HG02571 (cell line): ENCODE measurements at regions not wholly inside any gene's neighbourhood (a gene's known extent, or its start where the extent isn't known, plus 50 kb on each side); places are given as distances from the start of the nearest gene placed in this dataset.

Source experiments
- ATAC-seq: cut with Tn5 transposase; IDR thresholded peaks from one replicate; pipeline ENCODE4 v1.9.1; 2021; ENCODE audit warnings: mild to moderate bottlenecking, moderate library complexity; ENCODE audit not compliant: unreplicated experiment

DNA sequence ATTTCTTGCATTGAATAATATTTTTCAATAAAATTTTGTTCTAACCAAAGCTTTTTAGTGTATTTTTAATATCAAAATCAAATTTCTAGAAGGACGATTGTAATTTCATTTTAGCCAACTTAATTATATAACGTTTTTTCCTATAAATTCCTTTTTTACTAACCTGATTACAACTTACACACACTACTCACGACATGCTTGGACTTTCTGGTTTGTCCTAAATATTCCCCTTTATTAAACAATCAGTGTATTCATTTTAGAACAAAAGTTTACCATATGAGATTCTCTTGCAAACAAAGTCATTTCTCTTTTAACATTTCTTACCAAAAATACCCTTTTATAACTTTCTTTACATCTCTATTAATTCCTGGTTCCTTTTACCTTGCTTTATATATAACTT, 173.7 kb downstream of the PWWP3B start:
- no peak for ATAC-seq

DNA sequence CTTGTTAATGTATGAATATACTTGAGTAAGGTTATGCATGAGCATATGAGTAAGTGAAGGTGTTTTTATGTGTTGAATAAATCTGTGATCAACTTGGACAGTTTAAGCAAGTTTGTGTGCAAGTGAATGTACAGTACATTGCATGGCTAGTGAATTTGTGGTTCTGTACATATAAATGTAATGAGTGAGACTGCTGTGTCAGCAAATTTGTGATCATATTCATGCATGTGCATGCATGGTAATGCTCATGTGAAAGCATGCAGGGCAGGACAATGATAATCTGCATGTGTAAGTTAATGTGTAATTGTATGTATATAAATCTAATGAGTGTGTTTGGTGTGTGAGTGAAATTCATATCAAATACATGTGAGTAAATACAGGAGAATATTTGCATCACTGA, 188.5 kb downstream of the PWWP3B start:
- ATAC-seq = no peak

GRCh38 chrX:106363214-106363613, 195.1 kb downstream of the PWWP3B start:
- no peak for ATAC-seq

DNA sequence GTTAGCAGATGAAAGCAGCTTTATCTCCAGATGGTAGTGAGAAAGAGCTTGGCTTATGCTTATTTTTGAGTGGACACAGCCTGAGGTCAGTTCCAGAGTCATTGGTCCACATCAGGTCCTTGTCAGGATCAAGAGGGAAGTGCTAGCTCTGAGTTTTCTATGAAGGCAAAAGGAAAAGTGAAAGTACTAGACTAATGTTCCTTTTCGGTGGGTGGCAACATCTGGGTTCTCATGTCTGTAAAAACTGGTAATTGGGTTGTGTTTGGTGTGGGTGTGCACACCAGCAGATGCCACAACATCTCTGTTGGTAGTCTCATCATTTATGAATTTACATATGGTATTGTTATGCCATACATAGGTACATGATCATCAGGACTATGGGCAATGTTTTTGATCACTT, 210.5 kb downstream of the PWWP3B start:
- no peak for ATAC-seq

DNA sequence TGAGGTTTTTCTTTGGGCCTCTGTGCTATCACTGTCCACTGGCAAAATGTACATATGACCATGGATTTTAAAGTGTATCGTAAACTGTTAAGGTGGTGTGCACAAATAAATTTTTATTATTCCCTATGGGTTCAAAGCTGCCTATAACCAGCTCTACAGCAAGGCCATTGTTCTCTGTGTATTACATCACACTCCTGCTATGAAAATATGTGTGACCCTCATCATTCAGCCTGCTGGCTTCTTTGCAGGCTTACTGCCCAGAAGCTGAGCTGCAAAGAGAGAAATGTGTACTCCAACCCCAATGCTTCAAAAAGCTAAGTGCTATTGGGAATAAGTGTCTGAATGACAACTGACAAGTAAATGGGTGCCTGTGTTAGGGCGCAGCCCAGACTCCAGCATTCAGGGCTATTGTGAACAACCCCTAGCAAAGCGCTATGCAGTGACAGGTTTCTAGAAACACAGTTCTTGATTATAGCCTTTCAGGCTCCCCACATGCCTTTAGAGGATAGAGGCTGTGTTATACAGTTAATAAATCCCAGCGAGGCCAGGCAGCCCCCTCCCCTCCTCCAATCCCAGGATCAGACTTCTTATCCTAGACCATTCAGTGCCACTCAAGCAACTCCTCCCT, 220.4 kb upstream of the RADX start:
- ATAC-seq = no peak

DNA sequence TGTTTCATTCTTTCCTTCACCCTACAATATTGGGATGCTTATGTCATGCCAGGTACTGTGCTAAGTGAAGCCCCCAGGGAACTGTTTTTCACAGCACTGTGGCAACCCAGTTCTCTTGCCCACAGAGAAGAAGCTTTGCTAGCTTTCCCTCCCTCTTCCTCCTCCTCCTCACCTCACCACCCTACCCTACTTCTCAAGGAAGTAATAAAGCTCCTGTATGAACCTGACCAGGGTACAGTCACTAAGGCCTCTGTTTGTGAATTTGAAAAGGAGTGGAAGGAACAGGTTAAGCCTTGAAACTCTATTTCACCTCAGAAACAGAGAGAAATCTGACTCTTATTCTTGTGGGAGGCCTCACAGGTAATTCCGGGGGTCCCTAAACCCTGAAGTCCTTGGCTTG, 219.4 kb upstream of the RADX start:
- no peak for ATAC-seq

DNA sequence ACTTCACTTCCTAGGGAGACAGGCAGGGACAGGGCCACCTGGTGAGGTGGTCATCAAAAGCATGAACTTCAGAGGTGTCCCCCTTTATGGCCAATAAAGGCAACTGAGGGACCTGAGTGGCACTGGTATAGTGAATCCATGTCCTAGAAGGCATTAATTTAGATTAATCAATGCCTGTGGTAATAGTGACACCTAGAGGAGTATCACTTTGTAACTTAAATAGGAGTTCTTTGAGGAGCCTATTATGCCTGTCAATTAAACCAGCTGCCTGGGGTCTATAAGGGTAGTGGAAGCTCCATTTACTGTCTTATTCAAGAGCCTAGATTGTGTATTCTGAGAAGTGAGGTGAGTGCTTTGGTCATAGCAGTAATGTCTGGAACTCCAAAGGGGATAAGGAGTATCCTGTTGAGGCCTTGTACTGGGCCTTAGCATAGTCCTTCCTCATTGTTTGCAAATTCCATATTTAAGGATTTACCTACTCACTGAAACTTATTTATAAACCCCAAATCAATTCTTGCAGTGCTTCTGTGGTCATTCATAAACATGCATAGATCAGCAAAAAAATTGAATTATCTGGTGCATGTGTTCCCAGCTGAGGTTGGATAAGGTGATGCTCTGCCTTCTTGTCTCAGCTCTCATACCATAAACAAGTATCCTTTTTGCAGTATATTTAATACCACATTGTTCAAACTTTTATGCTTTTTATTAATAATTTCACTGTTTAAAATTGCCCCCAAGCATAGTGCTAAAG, 213.8 kb upstream of the RADX start:
- no peak for ATAC-seq

GRCh38 chrX:106401965-106402559, 209.7 kb upstream of the RADX start:
- ATAC-seq = no peak

GRCh38 chrX:106404512-106404911, 207.3 kb upstream of the RADX start:
- no peak for ATAC-seq

GRCh38 chrX:106415276-106415895, 196.4 kb upstream of the RADX start:
- no peak for ATAC-seq

GRCh38 chrX:106436691-106437090, 175.1 kb upstream of the RADX start:
- ATAC-seq = no peak

- ATAC-seq = no peak
Observed at GRCh38 chrX:106437407-106437806, 174.4 kb upstream of the RADX start.

DNA sequence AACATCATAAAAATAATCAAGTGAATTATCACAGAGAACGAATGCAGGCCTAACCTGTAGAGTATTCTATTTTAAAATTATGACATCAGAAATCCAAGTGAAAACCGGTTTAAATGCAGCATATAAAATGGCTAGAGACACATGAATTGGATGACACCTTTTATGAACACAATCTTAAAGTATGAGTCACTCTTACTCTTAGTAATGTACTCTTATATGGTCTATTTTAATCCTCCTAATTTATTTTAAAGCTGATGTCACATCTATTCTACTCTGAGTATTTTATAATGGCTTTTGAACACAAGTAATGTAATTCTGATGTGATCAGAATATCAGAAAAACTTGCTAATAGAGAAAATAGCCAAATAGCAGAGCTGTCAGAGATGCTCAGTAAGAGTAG, 161.4 kb upstream of the RADX start:
- no peak for ATAC-seq

- no peak for ATAC-seq
Observed at GRCh38 chrX:106451933-106452332, 159.8 kb upstream of the RADX start.

DNA sequence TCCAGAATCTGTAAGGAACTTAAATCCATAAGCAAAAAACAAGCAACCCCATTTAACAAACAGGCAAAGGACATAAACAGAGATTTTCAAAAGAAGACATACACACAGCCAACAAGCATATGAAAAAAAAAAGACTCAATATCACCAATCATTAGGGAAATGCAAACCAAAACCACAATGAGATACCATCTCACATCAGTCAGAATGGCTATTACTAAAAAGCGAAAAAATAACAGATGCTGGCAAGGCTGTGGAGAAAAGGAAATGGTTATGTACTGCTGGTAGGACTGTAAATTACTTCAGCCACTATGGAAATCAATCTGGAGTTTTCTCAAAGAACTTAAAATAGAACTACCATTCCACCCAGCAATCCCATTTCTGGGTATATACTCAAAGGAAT, 156.8 kb upstream of the RADX start:
- no peak for ATAC-seq

GRCh38 chrX:106457802-106458201, 154.0 kb upstream of the RADX start:
- no peak for ATAC-seq

GRCh38 chrX:106467422-106467821, 144.4 kb upstream of the RADX start:
- no peak for ATAC-seq

GRCh38 chrX:106467943-106468342, 143.8 kb upstream of the RADX start:
- no peak for ATAC-seq

- ATAC-seq = no peak
Observed at GRCh38 chrX:106468433-106468832, 143.3 kb upstream of the RADX start.

DNA sequence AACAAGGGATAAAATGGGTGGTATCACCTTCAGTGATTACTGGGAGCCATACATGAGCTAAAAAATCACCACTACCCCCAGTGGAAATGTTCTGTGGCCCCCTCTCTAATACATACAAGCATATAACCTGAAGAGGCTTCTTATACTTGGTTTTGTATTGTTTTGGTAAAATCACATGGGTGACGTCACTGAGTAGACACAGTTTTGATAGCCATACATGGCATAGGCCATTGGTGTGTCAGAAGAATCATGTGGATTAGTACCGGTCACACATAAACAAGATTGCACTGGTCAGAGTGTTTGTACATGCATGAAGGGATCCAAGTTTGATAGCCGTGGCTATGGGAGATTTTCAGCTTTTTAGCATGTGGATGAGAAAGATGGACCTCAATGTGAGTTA, 131.9 kb upstream of the RADX start:
- no peak for ATAC-seq

GRCh38 chrX:106481341-106481740, 130.4 kb upstream of the RADX start:
- ATAC-seq = no peak

DNA sequence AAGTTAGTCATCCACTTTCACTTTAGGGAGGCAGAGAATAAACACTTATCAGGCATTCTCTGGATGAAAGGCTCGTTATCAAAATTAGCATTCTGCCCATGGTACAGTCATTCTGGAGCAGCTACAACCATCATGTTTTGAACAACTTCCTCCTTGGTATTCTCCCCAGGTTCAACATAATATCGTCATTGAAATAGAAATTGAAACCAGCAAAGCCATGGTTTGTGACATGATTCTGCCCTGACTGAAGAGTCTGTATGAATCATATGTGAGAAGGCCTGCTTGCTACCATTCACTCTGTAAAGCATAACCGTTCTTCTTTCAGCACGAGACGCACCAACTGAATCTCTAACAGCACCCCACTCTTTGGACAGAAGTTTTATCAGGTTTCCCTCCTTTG, 127.5 kb upstream of the RADX start:
- peak; percentile 97 for ATAC-seq
